ENCODE measurements at regions not wholly inside any gene's neighbourhood (a gene's known extent, or its start where the extent isn't known, plus 50 kb on each side); places are given as distances from the start of the nearest gene placed in this dataset.

- H3K9me3 ChIP-seq = no peaks in the 10 kb centered on the region
- H3K79me2 ChIP-seq (ENCODE audit: insufficient read depth) = no peaks in the 10 kb centered on the region
- no peaks in the 10 kb centered on the region for H3K36me3 ChIP-seq (replicated peaks in 1 of 2; ENCODE audit: control insufficient read depth in 1 of 2, insufficient read depth in 2 of 2, low read length in 1 of 2)
- no peaks in the 10 kb centered on the region for H3K9me2 ChIP-seq
- DNase-seq = no peak
- no peaks in the 10 kb centered on the region; a peak in 1 of 4 replicates for H3K4me1 ChIP-seq (ENCODE audit: control insufficient read depth in 1 of 2, insufficient read depth in 2 of 2, low read depth in 1 of 2, low read length in 1 of 2)
- H3K9ac ChIP-seq = no peak overlapping the region
- H4K20me1 ChIP-seq (ENCODE audit: insufficient read depth) = no peaks in the 10 kb centered on the region
- CTCF ChIA-PET = no interaction called here
- H2AFZ ChIP-seq (ENCODE audit: low read depth) = no peak overlapping the region
- no peak overlapping the region for H3K4me3 ChIP-seq (ENCODE audit: low read depth in 2 of 2, low read length in 1 of 2)
- no peak overlapping the region for H3K4me2 ChIP-seq
- no peaks in the 10 kb centered on the region for H3K27me3 ChIP-seq (ENCODE audit: insufficient read depth)
- no peak overlapping the region for H3K27ac ChIP-seq (ENCODE audit: low read depth in 2 of 2, low read length in 1 of 2)
- H3F3A ChIP-seq (replicated peaks; ENCODE audit: insufficient read depth) = no peaks in the 10 kb centered on the region
- no peak for TF ChIP-seq SIN3A (IDR thresholded peaks at IDR 0.05; ENCODE audit: borderline replicate concordance, low read depth, low read length)
- TF ChIP-seq MEF2A (IDR thresholded peaks at IDR 0.05; ENCODE audit: borderline replicate concordance, low read depth) = no peak
- no peak for TF ChIP-seq TCF12 (IDR thresholded peaks at IDR 0.05)
- TF ChIP-seq EP300 (IDR thresholded peaks at IDR 0.05; ENCODE audit: borderline replicate concordance in 1 of 2, low read depth in 1 of 2, low read length in 1 of 2) = no peak
- TF ChIP-seq RAD21 (IDR thresholded peaks at IDR 0.05; ENCODE audit: low read length) = no peak
- no peak for TF ChIP-seq FOSL2 (IDR thresholded peaks at IDR 0.05; ENCODE audit: borderline replicate concordance, low read depth)
- no peak for TF ChIP-seq GATA2 (CRISPR knock-in tag; IDR thresholded peaks at IDR 0.05)
- no peak for TF ChIP-seq PBX3 (IDR thresholded peaks at IDR 0.05)
- no peak for TF ChIP-seq SMC3 (IDR thresholded peaks at IDR 0.05; ENCODE audit: low read depth, low read length)
- TF ChIP-seq JUND (IDR thresholded peaks at IDR 0.05) = no peak
- no peak for TF ChIP-seq USF2 (IDR thresholded peaks at IDR 0.05; ENCODE audit: borderline replicate concordance, low read depth, low read length)
- TF ChIP-seq NRF1 (IDR thresholded peaks at IDR 0.05; ENCODE audit: low read depth, low read length) = no peak
- TF ChIP-seq MXI1 (IDR thresholded peaks at IDR 0.05; ENCODE audit: low read depth, low read length) = no peak
- no peak for TF ChIP-seq CHD2 (IDR thresholded peaks at IDR 0.05; ENCODE audit: low read length, partially characterized antibody)
- TF ChIP-seq RCOR1 (IDR thresholded peaks at IDR 0.05; ENCODE audit: low read length) = no peak
- no peak for TF ChIP-seq RXRA (IDR thresholded peaks at IDR 0.05; ENCODE audit: borderline replicate concordance, low read depth)
- TF ChIP-seq FOXM1 (IDR thresholded peaks at IDR 0.05; ENCODE audit: low read depth) = no peak
- no peak for TF ChIP-seq TEAD4 (IDR thresholded peaks at IDR 0.05; ENCODE audit: borderline replicate concordance, insufficient read depth)
- TF ChIP-seq USF1 (IDR thresholded peaks at IDR 0.05; ENCODE audit: borderline replicate concordance, low read depth) = no peak
- TF ChIP-seq, protein P1, sequence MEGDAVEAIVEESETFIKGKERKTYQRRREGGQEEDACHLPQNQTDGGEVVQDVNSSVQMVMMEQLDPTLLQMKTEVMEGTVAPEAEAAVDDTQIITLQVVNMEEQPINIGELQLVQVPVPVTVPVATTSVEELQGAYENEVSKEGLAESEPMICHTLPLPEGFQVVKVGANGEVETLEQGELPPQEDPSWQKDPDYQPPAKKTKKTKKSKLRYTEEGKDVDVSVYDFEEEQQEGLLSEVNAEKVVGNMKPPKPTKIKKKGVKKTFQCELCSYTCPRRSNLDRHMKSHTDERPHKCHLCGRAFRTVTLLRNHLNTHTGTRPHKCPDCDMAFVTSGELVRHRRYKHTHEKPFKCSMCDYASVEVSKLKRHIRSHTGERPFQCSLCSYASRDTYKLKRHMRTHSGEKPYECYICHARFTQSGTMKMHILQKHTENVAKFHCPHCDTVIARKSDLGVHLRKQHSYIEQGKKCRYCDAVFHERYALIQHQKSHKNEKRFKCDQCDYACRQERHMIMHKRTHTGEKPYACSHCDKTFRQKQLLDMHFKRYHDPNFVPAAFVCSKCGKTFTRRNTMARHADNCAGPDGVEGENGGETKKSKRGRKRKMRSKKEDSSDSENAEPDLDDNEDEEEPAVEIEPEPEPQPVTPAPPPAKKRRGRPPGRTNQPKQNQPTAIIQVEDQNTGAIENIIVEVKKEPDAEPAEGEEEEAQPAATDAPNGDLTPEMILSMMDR (IDR thresholded peaks at IDR 0.05) = no peak
- POLR2A ChIA-PET = no interaction called here
Measured at GRCh38 chr13:74865656-74866055, 616.3 kb downstream of the TBC1D4 start.
